ENCODE measurements at regions not wholly inside any gene's neighbourhood (a gene's known extent, or its start where the extent isn't known, plus 50 kb on each side); places are given as distances from the start of the nearest gene placed in this dataset.
"Not testable (repeated sequence)": the region's sequence is repeated elsewhere in the genome, so short reads cannot be mapped to it uniquely, and the experiment has no call there.

GRCh38 chr2:21231985-21232384, 108.2 kb downstream of the TDRD15 start:
- H3K9me3 ChIP-seq: no peaks in the 10 kb centered on the region
- no peak for ATAC-seq
- ChIA-PET CTCF (no interaction called here), POLR2A (no interaction called here)
- H3K27ac ChIP-seq: no peak overlapping the region
- no peak overlapping the region for H3K4me3 ChIP-seq
- DNase-seq (ENCODE audit: low read depth in 1 of 2, low spot score in 1 of 2): no peak
- H3K4me2 ChIP-seq: no peak overlapping the region
- TF ChIP-seq RNF2 (IDR thresholded peaks at IDR 0.05; ENCODE audit: borderline replicate concordance, low read depth) (no peak), GATA3 (IDR thresholded peaks at IDR 0.05; ENCODE audit: borderline replicate concordance) (no peak), JUN (IDR thresholded peaks at IDR 0.05) (no peak), KDM5A (IDR thresholded peaks at IDR 0.05) (no peak), ELK1 (IDR thresholded peaks at IDR 0.05; ENCODE audit: low read depth, low read length) (no peak)
- no peak for FAIRE-seq
- no peaks in the 10 kb centered on the region for H3K4me1 ChIP-seq

GRCh38 chr2:21233194-21233593, 109.4 kb downstream of the TDRD15 start:
- no peak for FAIRE-seq
- Histone ChIP-seq H3K9me3 (no peaks in the 10 kb centered on the region), H3K4me2 (no peak overlapping the region), H3K4me3 (no peak overlapping the region), H3K27ac (no peak overlapping the region), H3K4me1 (no peaks in the 10 kb centered on the region)
- WGBS (ENCODE audit: missing lambda C conversion rate): under 1% methylated on average over 3 of the region's 3 CpGs
- no peak for DNase-seq (ENCODE audit: low read depth in 1 of 2, low spot score in 1 of 2)
- no peak for ATAC-seq
- ChIA-PET CTCF (interaction anchor here (0.7 kb wide), 1 partner anchor 783 kb away, joined by 3 read pairs; no protein-coding TSS in a partner anchor), POLR2A (no interaction called here)
- TF ChIP-seq USF2 (IDR thresholded peaks at IDR 0.05): no peak
- TF ChIP-seq NPAS2 (CRISPR knock-in tag; IDR thresholded peaks at IDR 0.05; ENCODE audit: borderline replicate concordance): no peak
- no peak for TF ChIP-seq JUN (IDR thresholded peaks at IDR 0.05)

- 2% methylated on average over 3 of the region's 3 CpGs for WGBS (ENCODE audit: missing lambda C conversion rate)
- no peak for TF ChIP-seq BCL3 (IDR thresholded peaks at IDR 0.05)
- TF ChIP-seq TP53 (CRISPR knock-in tag; IDR thresholded peaks at IDR 0.05): no peak
- TF ChIP-seq HOXB13 (CRISPR knock-in tag; IDR thresholded peaks at IDR 0.05; ENCODE audit: low read depth): no peak
- no peak for TF ChIP-seq HEYL (CRISPR knock-in tag; IDR thresholded peaks at IDR 0.05)
- no peak for TF ChIP-seq FOSL2 (IDR thresholded peaks at IDR 0.05)
- TF ChIP-seq FOSL2 (CRISPR knock-in tag; IDR thresholded peaks at IDR 0.05): no peak
- TF ChIP-seq MAZ (IDR thresholded peaks at IDR 0.05; ENCODE audit: borderline replicate concordance, low read depth, low read length): no peak
- POLR2A ChIA-PET: no interaction called here
Observed at GRCh38 chr2:21234001-21234400, 110.2 kb downstream of the TDRD15 start.

GRCh38 chr2:21234464-21235120, 110.8 kb downstream of the TDRD15 start:
- DNase-seq (ENCODE audit: low read depth in 1 of 2, low spot score in 1 of 2) (no peak), FAIRE-seq (no peak), ATAC-seq (no peak)
- TF ChIP-seq JUNB (IDR thresholded peaks at IDR 0.05): no peak
- no peak for TF ChIP-seq HOXB13 (CRISPR knock-in tag; IDR thresholded peaks at IDR 0.05; ENCODE audit: low read depth)
- no peak for TF ChIP-seq BHLHE40 (IDR thresholded peaks at IDR 0.05; ENCODE audit: low read depth, low read length)
- TF ChIP-seq FOSL2 (IDR thresholded peaks at IDR 0.05): no peak
- TF ChIP-seq FOSL2 (CRISPR knock-in tag; IDR thresholded peaks at IDR 0.05): no peak
- no peak for TF ChIP-seq USF2 (IDR thresholded peaks at IDR 0.05)
- Histone ChIP-seq H3K27ac (no peak overlapping the region), H3K4me1 (no peaks in the 10 kb centered on the region), H3K4me3 (no peak overlapping the region), H3K9me3 (no peaks in the 10 kb centered on the region), H3K4me2 (no peak overlapping the region)
- ChIA-PET POLR2A (no interaction called here), CTCF (no interaction called here)
- 31% methylated on average over 3 of the region's 3 CpGs for WGBS (ENCODE audit: missing lambda C conversion rate)

More at GRCh38 chr2:21234001-21234400, 110.2 kb downstream of the TDRD15 start:
- Histone ChIP-seq H3K4me2 (no peak overlapping the region), H3K9me3 (no peaks in the 10 kb centered on the region), H3K27ac (no peak overlapping the region), H3K4me3 (no peak overlapping the region), H3K4me1 (no peaks in the 10 kb centered on the region)
- ATAC-seq: no peak
- CTCF ChIA-PET: no interaction called here
- no peak for FAIRE-seq
- DNase-seq (ENCODE audit: low read depth in 1 of 2, low spot score in 1 of 2): no peak

GRCh38 chr2:21239749-21240148, 116.0 kb downstream of the TDRD15 start:
- H3K4me2 ChIP-seq; CTCF ChIA-PET; H3K27ac ChIP-seq; H3K4me3 ChIP-seq; FAIRE-seq; H3K9me3 ChIP-seq; POLR2A ChIA-PET; H3K4me1 ChIP-seq; ATAC-seq; DNase-seq (ENCODE audit: low read depth in 1 of 2, low spot score in 1 of 2): not testable (repeated sequence)
- WGBS (ENCODE audit: missing lambda C conversion rate): 0% methylated on average over 1 of the region's 1 CpG
